ENCODE measurements at regions not wholly inside any gene's neighbourhood (a gene's known extent, or its start where the extent isn't known, plus 50 kb on each side); places are given as distances from the start of the nearest gene placed in this dataset.

GRCh38 chr1:82299656-82300055, 498.9 kb downstream of the ADGRL2 start:
- DNase-seq, result no peak
- WGBS, 2 donors, result 64 to 68% methylated on average over 2 of the region's 2 CpGs
- Histone ChIP-seq H3K4me1 (no peaks in the 10 kb centered on the region), H3K9me3 (no peaks in the 10 kb centered on the region), H3K36me3 (no peaks in the 10 kb centered on the region), H3K4me3 (no peak overlapping the region), H3K27ac (peak overlapping the region in 1 of 4 donors; percentile 6), H3K27me3 (no peaks in the 10 kb centered on the region)
- TF ChIP-seq POLR2AphosphoS5 (IDR thresholded peaks at IDR 0.05), result no peak
- TF ChIP-seq EP300 (IDR thresholded peaks at IDR 0.05), result no peak
- TF ChIP-seq CTCF (IDR thresholded peaks at IDR 0.05), result no peak
- TF ChIP-seq POLR2A (IDR thresholded peaks at IDR 0.05), result no peak
- intact Hi-C loops (cut with DNase I), result no loop called here

GRCh38 chr1:82299056-82299455, 498.3 kb downstream of the ADGRL2 start:
- Histone ChIP-seq H3K27ac (peak overlapping the region in 3 of 4 donors; percentile 14 to 49 (median 29)), H3K9me3 (no peaks in the 10 kb centered on the region), H3K36me3 (no peaks in the 10 kb centered on the region), H3K4me1 (no peaks in the 10 kb centered on the region), H3K4me3 (no peak overlapping the region), H3K27me3 (no peaks in the 10 kb centered on the region)
- DNase-seq, result no peak
- intact Hi-C loops (cut with DNase I), result no loop called here
- TF ChIP-seq POLR2AphosphoS5 (IDR thresholded peaks at IDR 0.05), result no peak
- TF ChIP-seq CTCF (IDR thresholded peaks at IDR 0.05), result no peak
- no peak for TF ChIP-seq EP300 (IDR thresholded peaks at IDR 0.05)
- 65 to 77% methylated on average over 4 of the region's 4 CpGs for WGBS, 2 donors

- no peaks in the 10 kb centered on the region for H3K27me3 ChIP-seq
- no peak for DNase-seq
- H3K27ac ChIP-seq, result no peak overlapping the region
- intact Hi-C loops (cut with DNase I), result no loop called here
- H3K4me1 ChIP-seq, result no peaks in the 10 kb centered on the region
- no peaks in the 10 kb centered on the region for H3K36me3 ChIP-seq
- no peak for TF ChIP-seq CTCF (IDR thresholded peaks at IDR 0.05)
- no peak for TF ChIP-seq POLR2A (IDR thresholded peaks at IDR 0.05)
- no peak for TF ChIP-seq EP300 (IDR thresholded peaks at IDR 0.05)
- no peak for TF ChIP-seq POLR2AphosphoS5 (IDR thresholded peaks at IDR 0.05)
- no peaks in the 10 kb centered on the region for H3K9me3 ChIP-seq
- WGBS, 2 donors, result 80 to 82% methylated on average over 9 of the region's 9 CpGs
- no peak overlapping the region for H3K4me3 ChIP-seq
Measured at GRCh38 chr1:82297139-82297896, 496.6 kb downstream of the ADGRL2 start.

GRCh38 chr1:82287556-82287955, 486.8 kb downstream of the ADGRL2 start:
- H3K9me3 ChIP-seq, result no peaks in the 10 kb centered on the region
- H3K27ac ChIP-seq, result no peak overlapping the region
- H3K36me3 ChIP-seq, result no peaks in the 10 kb centered on the region
- TF ChIP-seq POLR2AphosphoS5 (IDR thresholded peaks at IDR 0.05), result no peak
- no peak for TF ChIP-seq POLR2A (IDR thresholded peaks at IDR 0.05)
- TF ChIP-seq EP300 (IDR thresholded peaks at IDR 0.05), result no peak
- no peak for TF ChIP-seq CTCF (IDR thresholded peaks at IDR 0.05)
- no peak for DNase-seq
- no peaks in the 10 kb centered on the region for H3K27me3 ChIP-seq
- intact Hi-C loops (cut with DNase I), result no loop called here
- WGBS, 2 donors, result 79 to 88% methylated on average over 3 of the region's 3 CpGs
- H3K4me1 ChIP-seq, result no peaks in the 10 kb centered on the region
- no peak overlapping the region for H3K4me3 ChIP-seq

- no peaks in the 10 kb centered on the region for H3K4me1 ChIP-seq
- intact Hi-C loops (cut with DNase I), result no loop called here
Measured at GRCh38 chr1:82284213-82284612, 483.5 kb downstream of the ADGRL2 start.

More at GRCh38 chr1:82284213-82284612, 483.5 kb downstream of the ADGRL2 start:
- no peaks in the 10 kb centered on the region for H3K27me3 ChIP-seq
- TF ChIP-seq POLR2AphosphoS5 (IDR thresholded peaks at IDR 0.05), result no peak
- no peak for TF ChIP-seq CTCF (IDR thresholded peaks at IDR 0.05)
- no peak for TF ChIP-seq EP300 (IDR thresholded peaks at IDR 0.05)
- TF ChIP-seq POLR2A (IDR thresholded peaks at IDR 0.05), result no peak
- no peaks in the 10 kb centered on the region for H3K36me3 ChIP-seq
- H3K4me3 ChIP-seq, result no peak overlapping the region
- DNase-seq, result no peak
- H3K9me3 ChIP-seq, result no peaks in the 10 kb centered on the region
- WGBS, 2 donors, result 70 to 82% methylated on average over 1 of the region's 1 CpG
- no peak overlapping the region for H3K27ac ChIP-seq
